Islet of Langerhans (tissue), 1 donor: ENCODE measurements at regions not wholly inside any gene's neighbourhood (a gene's known extent, or its start where the extent isn't known, plus 50 kb on each side); places are given as distances from the start of the nearest gene placed in this dataset.

ENCODE experiments used
- FAIRE-seq: peaks from one replicate; lab custom pipeline; 2011; peaks lifted over from hg19 to GRCh38; lab: Jason Lieb, UNC

DNA sequence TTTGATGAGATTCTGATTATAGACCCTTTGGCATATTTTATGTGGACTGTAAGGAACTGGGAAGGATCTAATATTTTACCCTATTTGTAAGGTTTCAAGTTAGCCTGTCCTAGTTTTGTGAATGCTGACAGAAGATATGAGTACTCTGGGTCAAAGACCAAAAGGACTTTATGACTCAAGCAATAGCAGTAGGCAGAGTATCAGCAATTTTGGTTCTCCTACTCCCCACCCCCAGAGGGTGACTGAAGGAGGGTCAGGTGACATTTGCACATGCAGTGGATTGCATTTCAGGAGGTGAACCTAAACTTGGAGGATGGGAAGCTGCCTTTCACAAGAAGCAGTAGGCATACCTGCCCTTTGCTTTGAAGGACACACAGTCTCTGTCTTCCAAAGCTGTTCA lies 84.0 kb upstream of the KLF6 start:
- no peak for FAIRE-seq

- no peak for FAIRE-seq
Measured at GRCh38 chr10:3868271-3868664, 83.3 kb upstream of the KLF6 start.

GRCh38 chr10:3867454-3868270 lies 82.7 kb upstream of the KLF6 start:
- no peak for FAIRE-seq

DNA sequence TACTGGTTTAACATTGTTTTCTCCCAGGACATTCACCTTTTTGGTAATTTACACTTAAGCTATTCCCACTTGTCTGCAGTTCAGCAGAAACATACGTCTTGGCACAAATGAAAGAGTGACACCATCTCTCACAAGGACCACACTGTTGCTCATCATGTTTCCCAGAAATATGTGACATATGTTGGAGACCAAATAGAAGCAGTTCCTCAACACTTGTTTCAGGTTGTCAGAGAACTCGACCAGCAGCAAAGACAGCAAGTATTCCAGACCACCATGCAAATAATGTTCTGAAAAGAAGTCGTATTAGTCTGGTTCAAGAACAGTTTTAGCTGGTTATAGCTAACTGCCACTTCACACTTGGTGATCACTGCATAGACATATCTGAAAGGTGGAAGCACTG lies 81.3 kb upstream of the KLF6 start:
- no peak for FAIRE-seq

- no peak for FAIRE-seq
Measured at GRCh38 chr10:3865565-3865964, 80.6 kb upstream of the KLF6 start.

DNA sequence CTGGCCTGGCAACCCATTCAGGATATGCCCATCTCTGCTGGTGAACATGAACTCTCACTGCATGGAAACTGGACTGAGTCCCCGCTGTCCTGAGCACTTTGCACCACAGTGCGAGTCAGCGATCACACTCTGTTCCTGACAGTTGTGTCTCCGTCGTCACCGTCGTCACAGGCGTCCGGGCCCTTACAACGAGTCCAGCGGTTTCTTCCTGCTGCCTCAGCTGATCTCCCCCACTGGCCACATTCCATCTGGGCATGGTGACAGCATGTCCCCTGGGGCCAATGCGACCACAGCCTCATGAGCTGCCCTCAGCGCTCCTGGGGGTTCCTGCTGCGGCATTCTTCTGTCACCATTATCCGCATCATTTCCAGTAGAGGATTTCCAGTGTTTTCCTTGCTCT lies 76.8 kb upstream of the KLF6 start:
- no peak for FAIRE-seq

- no peak for FAIRE-seq
Measured at GRCh38 chr10:3858051-3858845, 73.2 kb upstream of the KLF6 start.

DNA sequence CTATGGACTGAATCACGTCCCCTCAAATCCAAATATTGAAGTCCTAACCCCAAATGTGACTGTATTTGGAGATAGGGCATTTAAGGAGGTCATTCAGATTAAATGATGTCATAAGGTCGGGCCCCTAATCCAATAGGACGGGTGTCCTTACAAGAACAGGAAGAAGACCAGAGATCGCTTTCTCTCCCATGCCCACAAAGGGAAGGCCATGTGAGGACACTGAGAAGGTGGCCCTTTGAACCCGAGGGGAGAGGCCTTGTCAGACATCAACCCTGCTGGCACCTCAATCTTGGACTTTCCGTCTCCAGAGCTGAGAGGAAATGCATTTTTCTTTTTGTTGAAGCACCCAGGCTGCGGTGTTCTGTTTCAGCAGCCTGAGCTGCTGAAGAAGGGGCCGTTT lies 72.3 kb upstream of the KLF6 start:
- FAIRE-seq = no peak

DNA sequence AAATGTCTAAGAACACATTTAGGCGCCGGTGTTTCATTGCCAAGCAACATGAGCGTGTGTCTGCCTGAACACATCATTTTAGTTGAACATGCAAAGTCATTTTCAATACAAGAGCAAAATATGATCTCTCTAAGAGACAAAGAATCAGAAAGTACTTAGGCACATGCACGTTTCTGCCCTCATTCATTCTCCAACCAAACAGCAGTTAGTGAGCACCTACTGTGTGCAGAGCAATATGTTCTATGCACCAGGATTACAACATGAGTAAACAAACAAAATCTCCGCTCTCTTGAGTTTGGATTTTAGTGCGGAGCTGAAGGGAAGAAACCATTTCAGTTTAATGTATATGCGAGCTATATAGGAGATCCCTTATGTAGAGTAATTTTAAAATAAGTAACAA lies 71.6 kb upstream of the KLF6 start:
- FAIRE-seq = no peak

DNA sequence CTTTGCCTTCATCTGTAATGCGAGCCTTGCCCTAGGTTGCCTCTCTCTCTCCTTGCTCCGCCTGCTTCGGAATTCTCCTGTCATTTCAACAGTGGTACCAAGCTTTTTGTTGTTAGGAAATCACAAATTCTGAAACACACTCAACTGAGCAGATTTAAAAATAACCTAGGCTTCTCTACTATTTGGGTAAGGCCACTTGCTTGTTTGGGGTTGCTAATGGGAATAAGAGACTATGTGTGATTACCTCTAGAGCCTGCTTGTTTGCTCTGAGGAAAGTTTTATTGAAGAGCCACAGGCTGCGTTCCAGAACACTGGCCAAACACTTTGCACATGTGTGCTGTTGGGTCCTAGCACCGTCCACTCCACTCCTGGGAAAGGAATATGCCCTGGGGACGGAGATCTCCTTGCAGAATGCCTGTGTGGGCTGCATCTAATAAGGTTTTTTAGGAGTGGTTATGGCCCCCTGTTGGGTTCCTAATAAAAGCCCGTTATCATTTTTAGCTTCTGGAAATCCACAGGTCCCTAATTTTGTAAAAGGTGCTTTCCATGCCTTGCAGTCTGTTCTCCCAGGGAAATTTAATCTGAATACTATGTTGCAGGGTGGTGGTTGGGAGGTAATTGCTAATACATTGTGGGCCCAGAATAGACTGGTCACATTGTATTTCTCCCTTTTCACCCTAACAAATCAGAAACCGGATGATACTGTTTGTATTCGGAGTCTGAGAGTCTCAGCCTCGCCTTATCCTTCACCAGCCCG lies 68.7 kb upstream of the KLF6 start:
- no peak for FAIRE-seq

- FAIRE-seq = no peak
Measured at GRCh38 chr10:3853016-3853415, 68.0 kb upstream of the KLF6 start.

DNA sequence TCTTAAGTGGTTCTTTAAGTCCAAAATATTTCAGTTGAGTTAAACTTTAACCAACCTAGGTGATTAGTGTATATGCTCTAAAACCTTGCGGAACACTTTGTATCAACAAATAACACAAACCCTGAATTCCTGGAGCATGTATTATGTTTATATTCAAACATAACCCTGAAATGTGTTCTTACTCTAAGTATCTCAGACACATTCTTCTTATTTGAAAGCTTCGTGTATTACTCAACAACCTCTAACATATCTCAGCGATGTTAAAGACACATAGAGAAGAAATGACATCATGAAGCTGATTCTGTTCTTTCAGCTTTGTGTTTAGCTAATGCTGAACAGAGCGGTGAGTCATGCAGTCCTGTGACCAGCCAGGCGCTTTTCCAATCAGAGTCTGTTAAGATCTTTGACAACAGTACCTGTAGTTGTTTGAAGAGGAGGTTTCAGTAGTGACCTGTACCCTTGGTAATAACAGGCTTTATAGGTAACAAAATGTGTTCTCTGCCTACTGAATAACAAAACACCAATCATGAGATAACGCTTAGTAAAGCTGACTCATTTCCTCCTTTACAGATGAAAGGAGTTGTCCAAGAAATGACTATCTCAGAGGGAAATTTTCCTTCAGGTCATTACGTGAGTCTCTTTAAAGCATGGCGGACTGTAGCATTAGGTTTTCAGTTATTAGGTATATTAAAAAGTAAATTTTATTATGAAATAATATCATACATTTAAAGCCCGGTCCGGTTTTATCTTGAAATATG lies 67.3 kb upstream of the KLF6 start:
- peak; percentile 99 for FAIRE-seq

- FAIRE-seq = no peak
Measured at GRCh38 chr10:3850999-3851937, 66.3 kb upstream of the KLF6 start.

GRCh38 chr10:3848775-3849635 lies 64.0 kb upstream of the KLF6 start:
- peak; percentile 84 for FAIRE-seq

- FAIRE-seq = no peak
Measured at GRCh38 chr10:3848005-3848774, 63.2 kb upstream of the KLF6 start.

DNA sequence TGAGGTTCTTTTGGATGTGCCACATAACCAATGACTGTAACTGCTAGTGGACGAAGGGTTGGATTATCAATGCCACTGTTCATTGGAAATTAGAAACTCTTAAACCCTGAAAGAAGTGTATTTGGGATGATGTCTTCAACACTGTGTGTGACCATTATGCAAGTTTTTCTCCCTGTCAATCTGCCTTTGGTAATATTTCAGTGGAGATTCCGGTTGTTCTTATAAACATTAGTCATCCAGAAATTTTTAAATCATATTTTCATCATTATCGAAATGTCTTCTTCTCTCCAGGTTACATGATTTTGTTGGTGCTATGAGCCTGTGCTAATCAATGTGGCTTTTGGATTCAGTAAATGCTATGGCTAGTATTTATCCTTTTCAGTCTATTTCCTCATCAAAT lies 61.7 kb upstream of the KLF6 start:
- FAIRE-seq = no peak

DNA sequence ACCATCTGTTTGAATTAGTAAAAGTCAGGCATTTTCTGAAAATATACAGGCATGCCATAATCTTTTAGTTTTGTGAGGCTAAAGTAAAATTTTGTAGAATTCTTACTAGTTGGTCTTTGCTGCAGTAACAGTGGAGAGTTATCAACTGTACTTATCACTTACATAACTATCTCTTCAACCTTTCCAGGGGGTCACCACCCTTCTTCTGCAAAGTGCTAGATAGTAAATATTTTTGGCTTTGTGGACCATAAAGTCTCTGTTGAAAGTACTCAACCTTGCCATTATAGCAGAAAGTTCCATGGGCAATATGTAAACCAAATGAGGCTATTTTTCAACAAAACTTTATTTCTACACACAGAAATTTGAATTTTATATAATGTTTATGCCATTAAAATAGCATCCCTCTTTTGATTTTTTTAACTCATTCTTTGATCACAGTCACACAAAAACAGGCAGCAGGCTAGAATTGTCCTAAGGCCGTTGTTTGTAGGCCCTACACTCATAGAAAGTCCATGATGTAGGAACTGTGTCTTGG lies 59.5 kb upstream of the KLF6 start:
- FAIRE-seq = no peak

GRCh38 chr10:3838460-3839437 lies 53.7 kb upstream of the KLF6 start:
- no peak for FAIRE-seq
